ENCODE measurements at regions not wholly inside any gene's neighbourhood (a gene's known extent, or its start where the extent isn't known, plus 50 kb on each side); places are given as distances from the start of the nearest gene placed in this dataset.

GRCh38 chr1:177812144-177812543, 157.7 kb downstream of the SEC16B start:
- no peak for DNase-seq (ENCODE audit: low spot score)
- Mint-ChIP-seq H3K9me3 (ENCODE audit: unreplicated experiment) (no peaks in the 10 kb centered on the region), H3K4me1 (ENCODE audit: unreplicated experiment) (no peaks in the 10 kb centered on the region), H3K4me3 (ENCODE audit: unreplicated experiment) (no peak overlapping the region), H3K27me3 (ENCODE audit: unreplicated experiment) (peaks cover 9% of the 10 kb centered on the region), H3K27ac (ENCODE audit: unreplicated experiment) (no peak overlapping the region), H3K36me3 (ENCODE audit: low read depth, unreplicated experiment) (no peaks in the 10 kb centered on the region)
- TF ChIP-seq CTCF (IDR thresholded peaks at IDR 0.05; ENCODE audit: unreplicated experiment) = no peak

- Mint-ChIP-seq H3K4me3 (ENCODE audit: unreplicated experiment) (no peak overlapping the region), H3K27me3 (ENCODE audit: unreplicated experiment) (peaks cover 9% of the 10 kb centered on the region), H3K27ac (ENCODE audit: unreplicated experiment) (no peak overlapping the region), H3K9me3 (ENCODE audit: unreplicated experiment) (no peaks in the 10 kb centered on the region), H3K4me1 (ENCODE audit: unreplicated experiment) (no peaks in the 10 kb centered on the region), H3K36me3 (ENCODE audit: low read depth, unreplicated experiment) (no peaks in the 10 kb centered on the region)
- DNase-seq (ENCODE audit: low spot score) = no peak
- TF ChIP-seq CTCF (IDR thresholded peaks at IDR 0.05; ENCODE audit: unreplicated experiment) = no peak
These were observed 158.4 kb downstream of the SEC16B start for GRCh38 chr1:177811429-177811828.

GRCh38 chr1:177809819-177810218, 160.0 kb downstream of the SEC16B start:
- Mint-ChIP-seq H3K4me1 (ENCODE audit: unreplicated experiment) (no peaks in the 10 kb centered on the region), H3K27me3 (ENCODE audit: unreplicated experiment) (peaks cover 9% of the 10 kb centered on the region), H3K27ac (ENCODE audit: unreplicated experiment) (no peak overlapping the region), H3K36me3 (ENCODE audit: low read depth, unreplicated experiment) (no peaks in the 10 kb centered on the region), H3K4me3 (ENCODE audit: unreplicated experiment) (no peak overlapping the region), H3K9me3 (ENCODE audit: unreplicated experiment) (no peaks in the 10 kb centered on the region)
- no peak for TF ChIP-seq CTCF (IDR thresholded peaks at IDR 0.05; ENCODE audit: unreplicated experiment)
- no peak for DNase-seq (ENCODE audit: low spot score)

- no peak for TF ChIP-seq CTCF (IDR thresholded peaks at IDR 0.05; ENCODE audit: unreplicated experiment)
- H3K27ac Mint-ChIP-seq (ENCODE audit: unreplicated experiment) = no peak overlapping the region
- no peak for DNase-seq (ENCODE audit: low spot score)
- no peaks in the 10 kb centered on the region for H3K27me3 Mint-ChIP-seq (ENCODE audit: unreplicated experiment)
- no peaks in the 10 kb centered on the region for H3K4me1 Mint-ChIP-seq (ENCODE audit: unreplicated experiment)
- no peaks in the 10 kb centered on the region for H3K36me3 Mint-ChIP-seq (ENCODE audit: low read depth, unreplicated experiment)
- no peaks in the 10 kb centered on the region for H3K9me3 Mint-ChIP-seq (ENCODE audit: unreplicated experiment)
- H3K4me3 Mint-ChIP-seq (ENCODE audit: unreplicated experiment) = no peak overlapping the region
These were observed 167.6 kb downstream of the SEC16B start for GRCh38 chr1:177802304-177802703.

GRCh38 chr1:177801790-177802189, 168.1 kb downstream of the SEC16B start:
- Mint-ChIP-seq H3K36me3 (ENCODE audit: low read depth, unreplicated experiment) (no peaks in the 10 kb centered on the region), H3K9me3 (ENCODE audit: unreplicated experiment) (no peaks in the 10 kb centered on the region), H3K4me3 (ENCODE audit: unreplicated experiment) (no peak overlapping the region), H3K4me1 (ENCODE audit: unreplicated experiment) (no peaks in the 10 kb centered on the region), H3K27me3 (ENCODE audit: unreplicated experiment) (no peaks in the 10 kb centered on the region), H3K27ac (ENCODE audit: unreplicated experiment) (no peak overlapping the region)
- DNase-seq (ENCODE audit: low spot score) = no peak
- no peak for TF ChIP-seq CTCF (IDR thresholded peaks at IDR 0.05; ENCODE audit: unreplicated experiment)
